ENCODE measurements at regions not wholly inside any gene's neighbourhood (a gene's known extent, or its start where the extent isn't known, plus 50 kb on each side); places are given as distances from the start of the nearest gene placed in this dataset.

- TF ChIP-seq EZH2 (IDR thresholded peaks at IDR 0.05; ENCODE audit: borderline replicate concordance, low read depth, low read length, poor library complexity, severe bottlenecking) (no peak), CTCF (conservative IDR thresholded peaks at IDR 0.05; ENCODE audit: low read depth, low read length) (no peak)
- H3K27ac ChIP-seq (ENCODE audit: low read depth, low read length, poor library complexity, severe bottlenecking): no peak overlapping the region
- ChIA-PET POLR2A (ENCODE audit: low non-redundant PET) (no interaction called here), CTCF (no interaction called here)
- H3K4me3 ChIP-seq (ENCODE audit: low read depth, low read length, poor library complexity, severe bottlenecking): no peak overlapping the region
- H3K36me3 ChIP-seq (ENCODE audit: insufficient read depth, low read length, poor library complexity, severe bottlenecking): no peaks in the 10 kb centered on the region
- BruUV-seq (replicated peaks): no TSS peak
- H3K9me3 ChIP-seq (ENCODE audit: low read depth, low read length, poor library complexity, severe bottlenecking): no peaks in the 10 kb centered on the region
- H3K27me3 ChIP-seq (replicated peaks; ENCODE audit: insufficient read depth, low read depth, low read length, poor library complexity): no peaks in the 10 kb centered on the region
- intact Hi-C loops (cut with micrococcal nuclease; ENCODE audit: unreplicated experiment): no loop called here
- DNase-seq (ENCODE audit: low spot score): no peak
- H3K4me1 ChIP-seq (ENCODE audit: insufficient read depth, low read length, poor library complexity, severe bottlenecking): no peaks in the 10 kb centered on the region
These were observed 204.5 kb downstream of the TM2D1 start for GRCh38 chr1:61520401-61520800.

GRCh38 chr1:61519631-61520030, 205.3 kb downstream of the TM2D1 start:
- H3K4me3 ChIP-seq (ENCODE audit: low read depth, low read length, poor library complexity, severe bottlenecking): no peak overlapping the region
- BruUV-seq (replicated peaks): no TSS peak
- no peaks in the 10 kb centered on the region for H3K4me1 ChIP-seq (ENCODE audit: insufficient read depth, low read length, poor library complexity, severe bottlenecking)
- no peaks in the 10 kb centered on the region for H3K27me3 ChIP-seq (replicated peaks; ENCODE audit: insufficient read depth, low read depth, low read length, poor library complexity)
- CTCF ChIA-PET: no interaction called here
- intact Hi-C loops (cut with micrococcal nuclease; ENCODE audit: unreplicated experiment): no loop called here
- no peaks in the 10 kb centered on the region for H3K36me3 ChIP-seq (ENCODE audit: insufficient read depth, low read length, poor library complexity, severe bottlenecking)
- no peak overlapping the region for H3K27ac ChIP-seq (ENCODE audit: low read depth, low read length, poor library complexity, severe bottlenecking)
- POLR2A ChIA-PET (ENCODE audit: low non-redundant PET): no interaction called here
- TF ChIP-seq CTCF (conservative IDR thresholded peaks at IDR 0.05; ENCODE audit: low read depth, low read length) (no peak), EZH2 (IDR thresholded peaks at IDR 0.05; ENCODE audit: borderline replicate concordance, low read depth, low read length, poor library complexity, severe bottlenecking) (no peak)
- no peaks in the 10 kb centered on the region for H3K9me3 ChIP-seq (ENCODE audit: low read depth, low read length, poor library complexity, severe bottlenecking)
- DNase-seq (ENCODE audit: low spot score): no peak

DNA sequence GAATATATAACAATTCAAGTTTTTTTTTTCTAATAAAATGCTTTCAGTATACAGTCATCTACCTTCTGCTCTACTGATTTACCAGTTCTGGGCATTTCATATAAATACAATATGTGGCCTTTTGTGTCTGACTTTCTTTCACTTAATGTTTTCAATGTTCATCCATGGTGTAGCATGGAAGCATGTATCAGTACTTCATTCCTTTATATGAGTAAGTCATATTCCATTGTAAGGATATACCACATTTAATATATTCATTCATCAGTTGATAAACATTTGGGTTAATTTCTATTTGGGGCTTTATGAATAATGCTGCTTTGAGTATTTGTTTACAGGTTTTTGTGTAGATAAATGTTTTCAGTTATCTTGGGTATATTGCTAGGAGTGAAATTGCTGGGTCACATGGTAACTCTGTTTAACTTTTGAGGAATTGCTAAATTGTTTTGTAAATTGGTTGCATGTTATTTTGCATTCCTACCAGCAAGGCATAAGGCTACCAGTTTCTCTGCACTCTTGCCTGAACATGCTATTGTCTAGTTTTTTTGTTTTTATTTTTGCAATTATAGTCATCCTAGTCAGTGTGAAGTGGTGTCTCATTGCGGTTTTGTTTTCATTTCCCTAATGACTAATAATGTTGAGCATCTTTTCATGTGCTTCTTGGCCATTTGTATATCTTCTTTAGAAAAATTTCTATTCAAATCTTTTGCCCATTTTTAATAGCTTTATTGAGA, 206.1 kb downstream of the TM2D1 start:
- BruUV-seq (replicated peaks): no TSS peak
- Histone ChIP-seq H3K27ac (ENCODE audit: low read depth, low read length, poor library complexity, severe bottlenecking) (no peak overlapping the region), H3K4me1 (ENCODE audit: insufficient read depth, low read length, poor library complexity, severe bottlenecking) (no peaks in the 10 kb centered on the region), H3K9me3 (ENCODE audit: low read depth, low read length, poor library complexity, severe bottlenecking) (no peaks in the 10 kb centered on the region), H3K4me3 (ENCODE audit: low read depth, low read length, poor library complexity, severe bottlenecking) (no peak overlapping the region), H3K36me3 (ENCODE audit: insufficient read depth, low read length, poor library complexity, severe bottlenecking) (no peaks in the 10 kb centered on the region), H3K27me3 (replicated peaks; ENCODE audit: insufficient read depth, low read depth, low read length, poor library complexity) (no peaks in the 10 kb centered on the region)
- ChIA-PET CTCF (no interaction called here), POLR2A (ENCODE audit: low non-redundant PET) (no interaction called here)
- TF ChIP-seq CTCF (conservative IDR thresholded peaks at IDR 0.05; ENCODE audit: low read depth, low read length): no peak
- no peak for TF ChIP-seq EZH2 (IDR thresholded peaks at IDR 0.05; ENCODE audit: borderline replicate concordance, low read depth, low read length, poor library complexity, severe bottlenecking)
- DNase-seq (ENCODE audit: low spot score): no peak
- intact Hi-C loops (cut with micrococcal nuclease; ENCODE audit: unreplicated experiment): no loop called here

Data from A673 (cell line).